K562 (cell line): ENCODE measurements at regions not wholly inside any gene's neighbourhood (a gene's known extent, or its start where the extent isn't known, plus 50 kb on each side); places are given as distances from the start of the nearest gene placed in this dataset.

ENCODE experiments used
- ATAC-seq: fragments of 200-7000 bp; cut with Tn5 transposase; 3 replicates; pipeline ENCODE4 v1.9.1; 2020; ENCODE audit warnings: moderate library complexity
- BruUV-seq: library from RNA; stranded (reverse); fragments of 400-500 nt; replicated peaks from 2 replicates; lab custom pipeline; 2021; lab: Mats Ljungman, UMichigan
- CTCF ChIA-PET: fragments of 300-600 bp; formaldehyde crosslinking; extraction: SDS; loops from one replicate; lab custom pipeline; 2021; ENCODE audit warnings: low intra/inter-chr PET ratio; lab: Yijun Ruan, JAX
- POLR2A ChIA-PET: fragments of 300-600, 350-650 bp; sonication (Branson Sonifier 250); formaldehyde crosslinking; extraction: SDS; loops from one replicate; lab custom pipeline; 2021; ENCODE audit warnings: antibody characterized with exemption, inconsistent platforms; lab: Yijun Ruan, JAX
- DNase-seq, 4 experiments: peaks; one replicate each; pipeline versions ENCODE4 v3.0.0 to v3.0.0-alpha.2; 2011 to 2018; ENCODE audit warnings: low spot score in 3 of 4, mixed read lengths in 3 of 4; ENCODE audit errors: extremely low read depth in 1 of 4
- FAIRE-seq: peaks from 2 replicates; lab custom pipeline; 2011; peaks lifted over from hg19 to GRCh38; lab: Jason Lieb, UNC
- H2AFZ ChIP-seq: 2 replicates; pipeline ENCODE4 v1.6.0; 2011; ENCODE audit warnings: low read depth, low read length, control low read depth, inconsistent platforms
- H3K27ac ChIP-seq: fragments of 200-600 bp; 3 replicates; pipeline ENCODE4 v1.8.0; 2011; ENCODE audit warnings: low read depth, mild to moderate bottlenecking, control low read depth, inconsistent platforms, low read length, moderate library complexity, mixed read lengths; ENCODE audit errors: extremely low read depth
- H3K27me3 ChIP-seq, 2 experiments: fragments of 300-600 bp in 1 of 2; 2 replicates in 1 of 2; 3 replicates in 1 of 2; pipeline versions ENCODE4 v1.6.0 to v1.8.0; 2011; ENCODE audit warnings: inconsistent platforms in 2 of 2, low read length in 2 of 2, mild to moderate bottlenecking in 1 of 2, mixed read lengths in 1 of 2, moderate library complexity in 1 of 2; ENCODE audit not compliant: control insufficient read depth in 2 of 2, insufficient read depth in 2 of 2
- H3K36me3 ChIP-seq: fragments of 300-600 bp; 3 replicates; pipeline ENCODE4 v1.8.0; 2011; ENCODE audit warnings: mild to moderate bottlenecking, low read length, inconsistent platforms; ENCODE audit not compliant: control insufficient read depth, insufficient read depth
- H3K4me1 ChIP-seq, 2 experiments: fragments of 200-600 bp in 1 of 2; replicated peaks in 1 of 2; 2 replicates in 1 of 2; 3 replicates in 1 of 2; pipeline versions ENCODE4 v1.5.1 to v1.8.0; 2011; ENCODE audit warnings: inconsistent platforms in 2 of 2, low read length in 2 of 2, mild to moderate bottlenecking in 1 of 2, mixed read lengths in 1 of 2, moderate library complexity in 1 of 2; ENCODE audit not compliant: control insufficient read depth in 2 of 2, insufficient read depth in 2 of 2
- H3K4me2 ChIP-seq: 2 replicates; pipeline ENCODE4 v1.6.1; 2011; ENCODE audit warnings: low read length, control low read depth, inconsistent platforms, mixed read lengths; ENCODE audit not compliant: insufficient read depth
- H3K4me3 ChIP-seq: fragments of 200-600 bp; sonication (generic), shearing (Covaris generic); 2 replicates; pipeline ENCODE4 v1.5.1; 2016; ENCODE audit warnings: control low read depth, inconsistent platforms
- H3K79me2 ChIP-seq: fragments of 200-600 bp; 3 replicates; pipeline ENCODE4 v1.8.0; 2011; ENCODE audit warnings: low read length, inconsistent platforms; ENCODE audit not compliant: control insufficient read depth, insufficient read depth
- H3K9ac ChIP-seq, 2 experiments: 2 replicates each; pipeline versions ENCODE4 v1.6.0 to v1.6.1; 2011; ENCODE audit warnings: low read depth in 2 of 2, low read length in 2 of 2, control low read depth in 1 of 2, inconsistent platforms in 1 of 2, mild to moderate bottlenecking in 1 of 2, mixed read lengths in 1 of 2; ENCODE audit not compliant: insufficient read depth in 1 of 2
- H3K9me1 ChIP-seq: one replicate; pipeline ENCODE4 v1.6.0; 2011; ENCODE audit warnings: inconsistent platforms, mild to moderate bottlenecking, low read length, moderate library complexity; ENCODE audit not compliant: control insufficient read depth, insufficient read depth
- H3K9me3 ChIP-seq: replicated peaks from 2 replicates; pipeline ENCODE4 v1.5.1; 2011; ENCODE audit warnings: low read depth, low read length, inconsistent platforms; ENCODE audit not compliant: control insufficient read depth, insufficient read depth
- H4K20me1 ChIP-seq: replicated peaks from 2 replicates; pipeline ENCODE4 v1.6.1; 2011; ENCODE audit warnings: low read length, inconsistent platforms, mixed read lengths; ENCODE audit not compliant: control insufficient read depth, insufficient read depth
- ARHGAP35 ChIP-seq: fragments of 450-650 bp; IDR thresholded peaks from 2 replicates; pipeline ENCODE4 v1.6.1; 2018; ENCODE audit not compliant: partially characterized antibody
- BDP1 ChIP-seq: IDR thresholded peaks from 3 replicates; pipeline ENCODE4 v1.6.1; 2011; ENCODE audit not compliant: insufficient read length, insufficient read depth
- CHCHD3 ChIP-seq: fragments of 250-450 bp; sonication (Bioruptor Pico); IDR thresholded peaks from 2 replicates; pipeline ENCODE4 v2.1.2; 2022; ENCODE audit warnings: mild to moderate bottlenecking
- DNMT1 ChIP-seq: fragments of 450-650 bp; IDR thresholded peaks from 2 replicates; pipeline ENCODE4 v1.6.1; 2016; ENCODE audit warnings: antibody characterized with exemption, mild to moderate bottlenecking
- EP400 ChIP-seq: fragments of 450-650 bp; IDR thresholded peaks from 2 replicates; pipeline ENCODE4 v1.6.1; 2017; ENCODE audit warnings: antibody characterized with exemption, mild to moderate bottlenecking, moderate library complexity
- FOXJ2 ChIP-seq: fragments of 200-800 bp; sonication (Bioruptor generic); IDR thresholded peaks from 2 replicates; pipeline ENCODE4 v1.6.1; 2016; ENCODE audit warnings: missing genetic modification characterization, missing compliant biosample characterization
- KLF10 ChIP-seq: fragments of 250-450 bp; sonication (Bioruptor Pico); IDR thresholded peaks from 2 replicates; pipeline ENCODE4 v1.6.1; 2021; ENCODE audit warnings: matching md5 sums
- POU5F1 ChIP-seq: fragments of 150-350 bp; IDR thresholded peaks from 2 replicates; pipeline ENCODE4 v1.6.1; 2014; ENCODE audit warnings: borderline replicate concordance, low read length, low read depth, mild to moderate bottlenecking; ENCODE audit not compliant: partially characterized antibody
- XRCC4 ChIP-seq: IDR thresholded peaks from one replicate; pipeline ENCODE4 v1.6.1; 2011; ENCODE audit not compliant: insufficient read depth, insufficient read length; ENCODE audit errors: extremely low read depth
- ZNF436 ChIP-seq: fragments of 250-450, 450-650 bp; sonication (Bioruptor Pico); formaldehyde crosslinking; IDR thresholded peaks from 2 replicates; pipeline ENCODE4 v1.7.0; 2020; ENCODE audit warnings: mild to moderate bottlenecking
- WGBS: fragments of 100-300 bp; shearing (Covaris generic); methylation state at CpG from one replicate; pipeline ENCODE4 v1.1.6; 2016; ENCODE audit warnings: low coverage, mixed read lengths; ENCODE audit not compliant: insufficient coverage; ENCODE audit errors: missing lambda C conversion rate; 5-methylcytosine and 5-hydroxymethylcytosine counted together
- in situ Hi-C: fragments of 300-500 bp; cut with MboI; formaldehyde crosslinking; loops from 4 replicates; pipeline ENCODE4 v1.15.0; 2018; ENCODE audit warnings: inconsistent platforms, mixed read lengths
- intact Hi-C: fragments of 100-400 bp; cut with micrococcal nuclease; formaldehyde crosslinking; loops from 2 replicates; pipeline ENCODE4 v1.14.2; 2022
- TF ChIP-seq, protein P1 (sequence below), 2 experiments: fragments of 200-800 bp in 1 of 2; sonication (Bioruptor generic) in 1 of 2; sonication (generic) in 1 of 2; formaldehyde crosslinking in 1 of 2; IDR thresholded peaks in 1 of 2; conservative IDR thresholded peaks in 1 of 2; 2 replicates each; pipeline versions ENCODE4 v1.5.0 to v1.6.1; 2016 to 2020; ENCODE audit warnings: missing compliant biosample characterization in 1 of 2, missing genetic modification characterization in 1 of 2, missing genetic modification reagents in 1 of 2

DNA sequence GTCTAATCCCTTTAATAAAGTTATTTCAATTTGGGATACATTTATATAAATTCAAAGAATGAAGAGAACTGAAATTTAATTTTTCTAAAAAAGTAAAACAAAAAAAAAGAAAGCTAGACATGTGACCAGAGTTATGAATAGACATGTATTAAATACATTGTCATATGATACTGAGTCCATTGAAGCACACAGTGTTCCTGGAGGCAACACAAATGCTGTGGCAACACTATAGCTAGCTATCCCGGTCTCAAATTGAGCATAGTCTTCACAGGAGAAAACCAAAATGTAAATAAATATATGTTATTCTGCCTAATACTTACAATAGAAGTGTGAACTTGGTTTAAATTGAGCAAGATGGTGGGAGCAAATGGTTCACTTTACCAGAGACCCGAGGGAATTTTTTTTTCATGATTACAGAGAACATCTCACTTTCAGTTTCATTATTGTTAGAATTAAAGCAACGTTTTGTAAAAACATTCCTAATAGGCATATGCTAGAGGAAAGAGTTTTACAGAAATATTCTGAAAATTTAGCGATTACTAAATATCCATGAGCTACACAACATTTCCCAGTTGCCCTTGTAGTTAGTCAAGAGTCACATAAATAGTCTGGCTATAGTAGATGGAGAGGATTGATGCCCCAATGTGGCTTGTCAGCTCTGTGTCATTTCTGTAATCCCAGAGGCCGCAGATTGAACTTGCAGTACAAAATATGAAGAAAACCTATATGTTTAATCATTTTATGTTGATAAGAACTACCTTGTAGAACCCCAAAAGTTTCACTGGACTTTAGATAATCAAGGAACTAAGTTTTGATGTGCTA lies 775.7 kb upstream of the SPRY2 start (continued):
- TF ChIP-seq FOXJ2 (tag) (no peak), DNMT1 (no peak), XRCC4 (no peak)

GRCh38 chr13:81109026-81109425 lies 768.1 kb upstream of the SPRY2 start:
- ChIA-PET POLR2A (no interaction called here), CTCF (no interaction called here)
- ATAC-seq, result no peak

More at GRCh38 chr13:81109026-81109425, 768.1 kb upstream of the SPRY2 start:
- TF ChIP-seq POU5F1, result no peak
- TF ChIP-seq ZNF436 (CRISPR knock-in tag), result no peak
- TF ChIP-seq CHCHD3 (CRISPR knock-in tag), result no peak
- TF ChIP-seq EP400, result no peak
- TF ChIP-seq, protein P1, sequence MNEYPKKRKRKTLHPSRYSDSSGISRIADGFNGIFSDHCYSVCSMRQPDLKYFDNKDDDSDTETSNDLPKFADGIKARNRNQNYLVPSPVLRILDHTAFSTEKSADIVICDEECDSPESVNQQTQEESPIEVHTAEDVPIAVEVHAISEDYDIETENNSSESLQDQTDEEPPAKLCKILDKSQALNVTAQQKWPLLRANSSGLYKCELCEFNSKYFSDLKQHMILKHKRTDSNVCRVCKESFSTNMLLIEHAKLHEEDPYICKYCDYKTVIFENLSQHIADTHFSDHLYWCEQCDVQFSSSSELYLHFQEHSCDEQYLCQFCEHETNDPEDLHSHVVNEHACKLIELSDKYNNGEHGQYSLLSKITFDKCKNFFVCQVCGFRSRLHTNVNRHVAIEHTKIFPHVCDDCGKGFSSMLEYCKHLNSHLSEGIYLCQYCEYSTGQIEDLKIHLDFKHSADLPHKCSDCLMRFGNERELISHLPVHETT (CRISPR knock-in tag; conservative IDR thresholded peaks at IDR 0.05 in 1 of 2, IDR thresholded peaks at IDR 0.05 in 1 of 2), result no peak
- no peak for TF ChIP-seq KLF10 (CRISPR knock-in tag)
- TF ChIP-seq BDP1, result no peak
- no peak for TF ChIP-seq ARHGAP35
- Histone ChIP-seq H3K9me1 (no peaks in the 10 kb centered on the region), H3K4me2 (no peak overlapping the region), H3K27me3 (no peaks in the 10 kb centered on the region), H3K79me2 (no peaks in the 10 kb centered on the region), H3K4me1 (no peaks in the 10 kb centered on the region), H3K4me3 (no peak overlapping the region), H4K20me1 (no peaks in the 10 kb centered on the region), H3K36me3 (no peaks in the 10 kb centered on the region), H3K9me3 (no peaks in the 10 kb centered on the region), H3K9ac (no peak overlapping the region), H2AFZ (no peak overlapping the region), H3K27ac (no peak overlapping the region)
- intact Hi-C loops (no loop called here), in situ Hi-C loops (no loop called here)
- no peak for DNase-seq
- no TSS peak for BruUV-seq
- WGBS, result 10% methylated on average over 1 of the region's 1 CpG
- no peak for FAIRE-seq
